ENCODE measurements at regions not wholly inside any gene's neighbourhood (a gene's known extent, or its start where the extent isn't known, plus 50 kb on each side); places are given as distances from the start of the nearest gene placed in this dataset.
A peak's percentile ranks its signal among the peaks of the same experiment; 100 is the strongest.
"Not testable (repeated sequence)": the region's sequence is repeated elsewhere in the genome, so short reads cannot be mapped to it uniquely, and the experiment has no call there.

GRCh38 chr15:96484830-96485229, 154.3 kb downstream of the NR2F2 start:
- Histone ChIP-seq H3K27ac (no peak overlapping the region), H3K27me3 (peaks cover 0 to 17% (median 0%) of the 10 kb centered on the region in 9 donors), H3K9me3 (no peaks in the 10 kb centered on the region), H3K4me1 (no peaks in the 10 kb centered on the region), H3K36me3 (no peaks in the 10 kb centered on the region), H3K4me3 (no peak overlapping the region)
- TF ChIP-seq POLR2A (IDR thresholded peaks at IDR 0.05) (no peak), CTCF (IDR thresholded peaks at IDR 0.05) (no peak)
- DNase-seq (no peak), ATAC-seq (no peak)
- intact Hi-C loops (cut with DNase I) = no loop called here

- DNase-seq (no peak), ATAC-seq (no peak)
- WGBS, 4 donors = 79 to 95% (median 92%) methylated on average over 3 of the region's 3 CpGs
- Histone ChIP-seq H3K36me3 (no peaks in the 10 kb centered on the region), H3K9me3 (no peaks in the 10 kb centered on the region), H3K27ac (no peak overlapping the region), H3K4me3 (no peak overlapping the region), H3K27me3 (peaks cover 0 to 31% (median 4%) of the 10 kb centered on the region in 9 donors), H3K4me1 (no peaks in the 10 kb centered on the region)
- intact Hi-C loops (cut with DNase I) = no loop called here
- TF ChIP-seq CTCF (IDR thresholded peaks at IDR 0.05) (no peak), POLR2A (IDR thresholded peaks at IDR 0.05) (no peak)
Observed at GRCh38 chr15:96487245-96487644, 156.7 kb downstream of the NR2F2 start.

- H3K9me3 ChIP-seq; intact Hi-C loops (cut with DNase I); DNase-seq; H3K36me3 ChIP-seq; ATAC-seq; H3K4me3 ChIP-seq; H3K4me1 ChIP-seq; H3K27ac ChIP-seq: not testable (repeated sequence)
- 39 to 81% (median 76%) methylated on average over 15 of the region's 15 CpGs for WGBS, 4 donors
- peaks cover 0 to 31% (median 4%) of the 10 kb centered on the region in 9 donors for H3K27me3 ChIP-seq
Observed at GRCh38 chr15:96491066-96491699, 160.7 kb downstream of the NR2F2 start.

GRCh38 chr15:96491700-96492644, 161.5 kb downstream of the NR2F2 start:
- intact Hi-C loops (cut with DNase I); H3K9me3 ChIP-seq; H3K27ac ChIP-seq; DNase-seq; H3K36me3 ChIP-seq; H3K4me1 ChIP-seq; ATAC-seq: not testable (repeated sequence)
- H3K27me3 ChIP-seq = peaks cover 0 to 31% (median 4%) of the 10 kb centered on the region in 9 donors
- 90 to 95% (median 93%) methylated on average over 42 to 58 of the region's 58 CpGs for WGBS, 4 donors
- peak overlapping the region in 1 of 12 donors; percentile 7 for H3K4me3 ChIP-seq

GRCh38 chr15:96494505-96494904, 164.0 kb downstream of the NR2F2 start:
- 73 to 80% (median 75%) methylated on average over 7 of the region's 7 CpGs for WGBS, 4 donors
- intact Hi-C loops (cut with DNase I) = no loop called here
- H3K4me3 ChIP-seq = no peak overlapping the region
- no peaks in the 10 kb centered on the region for H3K36me3 ChIP-seq
- ATAC-seq (no peak), DNase-seq (no peak)
- TF ChIP-seq CTCF (IDR thresholded peaks at IDR 0.05) (no peak), POLR2A (IDR thresholded peaks at IDR 0.05) (no peak)
- H3K4me1 ChIP-seq = no peaks in the 10 kb centered on the region
- H3K9me3 ChIP-seq = no peaks in the 10 kb centered on the region
- H3K27ac ChIP-seq = no peak overlapping the region
- peaks cover 0 to 15% (median 0%) of the 10 kb centered on the region in 9 donors for H3K27me3 ChIP-seq

All from heart left ventricle (tissue), 16 donors.